ENCODE measurements at regions not wholly inside any gene's neighbourhood (a gene's known extent, or its start where the extent isn't known, plus 50 kb on each side); places are given as distances from the start of the nearest gene placed in this dataset.

DNA sequence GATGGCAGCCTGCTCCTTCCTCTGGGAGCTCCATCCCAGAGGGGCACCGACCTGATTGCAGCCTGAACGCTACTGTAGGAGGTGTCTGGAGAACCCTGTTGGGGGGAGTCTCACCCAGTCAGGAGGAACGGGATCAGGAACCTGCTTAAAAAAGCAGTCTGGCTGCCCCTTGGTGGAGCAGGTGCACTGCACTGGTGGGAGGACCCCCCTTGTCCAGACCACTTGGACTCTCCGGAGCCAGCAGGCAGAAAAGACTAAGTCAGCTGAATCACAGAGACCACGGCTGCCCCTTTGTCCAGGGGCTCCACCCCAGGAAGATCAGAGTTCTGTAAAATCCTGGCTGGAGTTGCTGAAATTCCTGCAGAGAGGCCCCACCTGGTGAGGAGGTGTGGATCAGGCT lies 67.3 kb upstream of the MAGEB18 start:
- no peak for DNase-seq

DNA sequence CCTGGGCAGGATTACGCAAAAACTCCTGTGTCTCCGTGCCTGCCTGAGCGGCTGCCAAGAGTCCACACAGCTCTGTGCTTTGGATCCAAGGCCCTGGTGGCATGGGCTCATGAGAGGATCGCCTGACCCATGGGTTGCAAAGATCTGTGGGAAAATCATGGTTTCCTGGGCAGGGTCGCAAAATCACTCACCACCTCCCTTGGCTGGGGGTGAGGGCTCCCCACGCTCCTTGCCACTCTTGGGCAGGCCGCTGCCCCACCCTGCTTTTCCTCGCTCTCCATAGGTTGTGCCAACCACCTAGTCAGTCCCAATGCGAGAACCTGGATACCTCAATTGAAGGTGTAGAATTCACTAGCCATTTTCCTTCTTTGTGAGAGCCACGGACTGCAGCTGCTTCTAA lies 66.5 kb upstream of the MAGEB18 start:
- no peak for DNase-seq

DNA sequence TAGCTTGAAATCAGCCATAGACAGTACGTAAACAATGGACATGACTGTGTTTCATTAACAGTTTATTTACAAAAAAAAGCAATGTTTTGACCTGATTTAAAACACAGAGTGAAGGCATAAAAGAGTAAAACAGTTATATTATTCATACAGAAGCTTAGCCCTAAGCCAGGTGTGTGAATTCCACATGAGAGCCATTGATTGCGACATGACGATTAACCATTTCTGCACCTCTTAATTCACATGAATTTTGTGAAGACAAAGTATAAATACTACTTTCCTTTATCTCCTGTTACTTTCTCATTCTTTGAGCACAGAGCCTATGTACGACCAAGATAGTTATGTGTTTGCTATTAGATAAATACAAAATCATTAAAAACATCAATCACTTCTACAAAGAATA lies 55.0 kb upstream of the MAGEB18 start:
- no peak for DNase-seq

Data from hippocampal formation (tissue), 2 donors.